GM23248 (cell line): ENCODE measurements at regions not wholly inside any gene's neighbourhood (a gene's known extent, or its start where the extent isn't known, plus 50 kb on each side); places are given as distances from the start of the nearest gene placed in this dataset.

ENCODE experiments used
- DNase-seq: peaks from one replicate; pipeline ENCODE4 v3.0.0-alpha.2; 2015
- H2AFZ ChIP-seq: fragments of 200-600 bp; sonication (generic); 2 replicates; pipeline ENCODE4 v1.6.1; 2016; ENCODE audit warnings: antibody characterized with exemption
- H3F3A ChIP-seq: fragments of 200-600 bp; sonication (generic); 2 replicates; pipeline ENCODE4 v1.6.1; 2016; ENCODE audit warnings: mild to moderate bottlenecking, antibody characterized with exemption, mixed run types; ENCODE audit not compliant: insufficient read depth
- H3K27ac ChIP-seq: fragments of 200-600 bp; sonication (generic); 2 replicates; pipeline ENCODE4 v1.5.1; 2016; ENCODE audit warnings: mild to moderate bottlenecking
- H3K27me3 ChIP-seq: fragments of 200-600 bp; sonication (generic); replicated peaks from 2 replicates; pipeline ENCODE4 v1.6.1; 2016; ENCODE audit warnings: mild to moderate bottlenecking; ENCODE audit not compliant: insufficient read depth
- H3K36me3 ChIP-seq: fragments of 200-600 bp; sonication (generic); 2 replicates; pipeline ENCODE4 v1.6.1; 2016; ENCODE audit warnings: low read depth, mild to moderate bottlenecking
- H3K4me1 ChIP-seq: fragments of 200-600 bp; sonication (generic); 2 replicates; pipeline ENCODE4 v1.6.1; 2016; ENCODE audit warnings: mild to moderate bottlenecking; ENCODE audit not compliant: insufficient read depth
- H3K4me2 ChIP-seq: fragments of 200-600 bp; sonication (generic); one replicate; pipeline ENCODE4 v1.6.1; 2016; ENCODE audit warnings: mild to moderate bottlenecking; ENCODE audit not compliant: unreplicated experiment
- H3K4me3 ChIP-seq: fragments of 200-600 bp; sonication (generic); 2 replicates; pipeline ENCODE4 v1.5.1; 2016; ENCODE audit warnings: mild to moderate bottlenecking
- H3K79me2 ChIP-seq: fragments of 200-600 bp; sonication (generic); 2 replicates; pipeline ENCODE4 v1.6.1; 2016; ENCODE audit warnings: mild to moderate bottlenecking; ENCODE audit not compliant: insufficient read depth
- H3K9ac ChIP-seq: fragments of 200-600 bp; sonication (generic); 2 replicates; pipeline ENCODE4 v1.6.1; 2016; ENCODE audit warnings: mild to moderate bottlenecking
- H3K9me2 ChIP-seq: fragments of 200-600 bp; sonication (generic); 2 replicates; pipeline ENCODE4 v1.6.1; 2016; ENCODE audit warnings: mixed run types, mild to moderate bottlenecking, moderate library complexity; ENCODE audit not compliant: insufficient read depth
- H3K9me3 ChIP-seq: fragments of 200-600 bp; sonication (generic); one replicate; pipeline ENCODE4 v1.6.1; 2017; ENCODE audit warnings: low read depth
- H4K20me1 ChIP-seq: fragments of 200-600 bp; sonication (generic); 2 replicates; pipeline ENCODE4 v1.6.0; 2016; ENCODE audit not compliant: insufficient read depth
- EZH2 ChIP-seq: fragments of 200-600 bp; sonication (generic); IDR thresholded peaks from 2 replicates; pipeline ENCODE4 v1.6.1; 2018; ENCODE audit warnings: antibody characterized with exemption, mild to moderate bottlenecking; ENCODE audit not compliant: insufficient read depth, poor library complexity, severe bottlenecking
- EZH2phosphoT487 ChIP-seq: fragments of 200-600 bp; sonication (generic); IDR thresholded peaks from 2 replicates; pipeline ENCODE4 v1.6.1; 2018; ENCODE audit warnings: antibody characterized with exemption, moderate library complexity, mild to moderate bottlenecking, low read depth; ENCODE audit not compliant: insufficient read depth
- WGBS, 2 experiments: methylation state at CpG; one replicate each; pipeline ENCODE4 v1.1.6; 2015 to 2017; ENCODE audit warnings: low lambda C conversion rate in 2 of 2, low coverage in 1 of 2; ENCODE audit errors: missing lambda C conversion rate in 2 of 2; 5-methylcytosine and 5-hydroxymethylcytosine counted together
- in situ Hi-C: fragments of 300-500 bp; cut with MboI; formaldehyde crosslinking; loops from 2 replicates; pipeline ENCODE4 v1.15.0; 2020

DNA sequence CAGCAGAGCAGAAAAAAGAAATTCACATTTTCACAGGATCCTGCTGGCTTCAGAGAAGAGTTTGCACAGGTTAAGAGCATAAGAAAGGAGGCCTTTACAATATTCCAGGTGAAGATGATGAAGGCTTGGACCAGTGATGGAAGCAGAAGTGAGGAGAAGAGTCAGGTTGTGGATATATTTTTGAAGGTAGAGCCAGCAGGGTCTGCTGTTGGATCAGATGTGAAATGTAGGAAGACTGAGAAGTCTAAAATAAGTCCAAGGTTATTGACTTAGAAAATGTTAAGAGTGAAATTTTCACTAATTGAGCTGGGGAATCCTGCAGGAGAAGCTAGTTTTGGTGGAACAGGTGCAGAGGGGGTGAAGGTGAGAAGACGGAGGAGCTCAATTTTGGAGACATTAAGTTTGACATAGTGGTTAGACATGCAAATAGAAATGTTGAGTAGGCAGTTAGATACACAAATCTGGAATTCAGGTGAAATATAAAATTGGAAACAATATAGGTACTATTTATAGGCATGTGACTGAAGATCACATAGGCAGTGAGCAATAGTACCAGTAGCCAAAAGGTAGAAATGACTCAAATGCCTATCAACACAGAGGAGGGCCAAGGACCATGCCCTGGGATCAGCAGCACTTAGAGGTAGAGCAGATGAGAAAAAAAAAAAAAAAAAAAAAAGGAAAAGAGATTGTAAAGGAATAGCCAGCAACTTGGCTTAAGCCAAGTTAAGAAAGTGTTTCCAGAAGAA, 252.0 kb downstream of the AASDHPPT start:
- in situ Hi-C loops, result no loop called here
- H2AFZ ChIP-seq, result no peak overlapping the region
- H4K20me1 ChIP-seq, result no peaks in the 10 kb centered on the region
- WGBS, 2 experiments, result 94 to 95% methylated on average over 1 of the region's 1 CpG
- H3K4me2 ChIP-seq, result no peak overlapping the region
- no peaks in the 10 kb centered on the region for H3K9me3 ChIP-seq
- no peaks in the 10 kb centered on the region for H3K9me2 ChIP-seq
- H3F3A ChIP-seq, result no peaks in the 10 kb centered on the region
- no peak overlapping the region for H3K4me3 ChIP-seq
- H3K79me2 ChIP-seq, result no peaks in the 10 kb centered on the region
- H3K9ac ChIP-seq, result no peak overlapping the region
- H3K4me1 ChIP-seq, result peaks cover 4% of the 10 kb centered on the region; the same call in 1 of the 2 replicates
- no peaks in the 10 kb centered on the region for H3K36me3 ChIP-seq
- DNase-seq, result no peak
- H3K27me3 ChIP-seq, result no peaks in the 10 kb centered on the region
- TF ChIP-seq EZH2 (no peak), EZH2phosphoT487 (no peak)
- H3K27ac ChIP-seq, result no peak overlapping the region

DNA sequence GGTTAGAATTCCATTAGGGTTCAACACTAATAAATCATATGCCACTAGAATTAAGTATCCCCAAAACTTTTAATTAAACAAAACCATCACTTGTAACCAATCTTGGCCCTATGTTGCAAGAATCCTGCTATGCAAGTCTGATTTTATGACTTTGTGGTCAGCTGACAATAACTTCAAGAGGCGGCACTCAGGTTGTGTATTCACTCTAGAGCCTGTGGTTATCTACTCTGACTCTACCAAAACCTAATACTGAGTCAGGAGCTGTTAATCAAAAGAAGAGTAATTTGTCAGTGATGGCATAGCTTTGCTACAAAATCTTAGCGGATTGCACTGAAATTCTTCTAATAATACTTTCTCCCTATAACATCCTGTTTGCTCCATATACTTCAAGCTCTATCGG, 253.7 kb downstream of the AASDHPPT start:
- WGBS, 2 experiments, result 66 to 78% methylated on average over 3 of the region's 3 CpGs
- in situ Hi-C loops, result no loop called here
- no peaks in the 10 kb centered on the region for H3K79me2 ChIP-seq
- H3K9me2 ChIP-seq, result no peaks in the 10 kb centered on the region
- peak; percentile 33 for DNase-seq
- no peak overlapping the region for H3K4me2 ChIP-seq
- no peaks in the 10 kb centered on the region for H4K20me1 ChIP-seq
- H3K27ac ChIP-seq, result no peak overlapping the region
- TF ChIP-seq EZH2 (no peak), EZH2phosphoT487 (no peak)
- H3K36me3 ChIP-seq, result no peaks in the 10 kb centered on the region
- no peak overlapping the region for H3K4me3 ChIP-seq
- H2AFZ ChIP-seq, result no peak overlapping the region
- no peak overlapping the region for H3K9ac ChIP-seq
- H3K9me3 ChIP-seq, result no peaks in the 10 kb centered on the region
- no peaks in the 10 kb centered on the region for H3K27me3 ChIP-seq
- H3K4me1 ChIP-seq, result peaks cover 4% of the 10 kb centered on the region; the same call in 1 of the 2 replicates
- no peaks in the 10 kb centered on the region for H3F3A ChIP-seq

DNA sequence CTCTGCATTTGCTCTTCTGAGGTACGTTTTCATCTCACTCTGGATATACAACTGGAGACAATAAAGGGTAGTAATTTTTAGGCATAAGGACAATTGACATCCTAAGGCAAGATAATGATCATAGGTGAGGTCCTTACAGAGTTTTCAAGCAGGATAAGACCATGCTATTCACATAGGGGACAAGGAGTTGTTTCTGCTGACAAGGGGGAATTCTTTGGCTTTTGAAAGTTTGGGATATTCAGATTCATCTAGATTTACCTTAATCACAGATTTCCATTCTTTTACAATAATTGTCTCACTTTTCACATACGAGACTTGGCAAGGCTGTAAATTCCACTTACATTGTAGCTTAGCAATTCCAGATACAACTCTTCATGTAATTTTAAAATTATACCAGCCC, 256.2 kb downstream of the AASDHPPT start:
- Histone ChIP-seq H3K4me3 (no peak overlapping the region), H3K9ac (no peak overlapping the region), H3K27me3 (no peaks in the 10 kb centered on the region), H4K20me1 (no peaks in the 10 kb centered on the region), H3K4me2 (no peak overlapping the region), H3K27ac (no peak overlapping the region), H2AFZ (no peak overlapping the region), H3K9me2 (no peaks in the 10 kb centered on the region), H3K9me3 (no peaks in the 10 kb centered on the region), H3K4me1 (peaks cover 4% of the 10 kb centered on the region; the same call in 1 of the 2 replicates), H3F3A (no peaks in the 10 kb centered on the region), H3K79me2 (no peaks in the 10 kb centered on the region), H3K36me3 (no peaks in the 10 kb centered on the region)
- in situ Hi-C loops, result no loop called here
- no peak for TF ChIP-seq EZH2
- no peak for TF ChIP-seq EZH2phosphoT487
- no peak for DNase-seq
- WGBS, 2 experiments, result 39% methylated on average over 2 of the region's 2 CpGs

DNA sequence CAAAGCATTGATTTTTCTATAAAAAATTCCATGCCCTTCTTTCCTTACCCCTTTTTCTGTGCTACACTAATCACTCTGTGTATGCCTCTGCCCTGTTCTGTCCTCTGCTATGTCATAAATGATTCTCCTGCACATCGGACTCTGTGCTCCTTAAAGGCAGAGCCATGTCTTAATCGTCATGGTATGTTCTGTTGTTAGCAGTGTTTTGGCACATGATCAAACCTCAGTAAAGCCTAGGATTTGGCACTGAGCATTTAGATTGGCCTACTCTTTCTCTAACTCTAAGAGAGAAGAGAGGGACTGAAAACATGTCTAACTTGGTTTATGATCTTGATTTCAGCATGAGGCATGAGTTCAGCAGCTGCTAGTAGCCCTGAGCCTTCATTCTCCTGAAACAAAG, 266.9 kb downstream of the AASDHPPT start:
- DNase-seq, result peak; percentile 45
- H3K9me3 ChIP-seq, result no peaks in the 10 kb centered on the region

More for the DNA sequence above, 266.9 kb downstream of the AASDHPPT start:
- Histone ChIP-seq H3K4me2 (no peak overlapping the region), H3K4me3 (no peak overlapping the region), H4K20me1 (no peaks in the 10 kb centered on the region), H3F3A (no peaks in the 10 kb centered on the region), H3K27ac (no peak overlapping the region), H2AFZ (no peak overlapping the region), H3K79me2 (no peaks in the 10 kb centered on the region), H3K9ac (no peak overlapping the region), H3K27me3 (no peaks in the 10 kb centered on the region), H3K36me3 (no peaks in the 10 kb centered on the region), H3K9me2 (no peaks in the 10 kb centered on the region), H3K4me1 (no peaks in the 10 kb centered on the region)
- TF ChIP-seq EZH2phosphoT487, result no peak
- TF ChIP-seq EZH2, result no peak
- in situ Hi-C loops, result no loop called here
- WGBS, 2 experiments, result 28 to 34% methylated on average over 2 of the region's 2 CpGs
